Astrocyte (in vitro differentiated cells and primary cell): ENCODE measurements at regions not wholly inside any gene's neighbourhood (a gene's known extent, or its start where the extent isn't known, plus 50 kb on each side); places are given as distances from the start of the nearest gene placed in this dataset.

Experiments
- CTCF ChIP-seq: IDR thresholded peaks from 2 replicates; pipeline ENCODE4 v1.5.1; 2011; ENCODE audit warnings: low read depth, mild to moderate bottlenecking, inconsistent platforms, low read length, moderate library complexity; ENCODE audit not compliant: insufficient read depth
- EZH2 ChIP-seq: IDR thresholded peaks from 2 replicates; pipeline ENCODE4 v1.6.1; 2012; ENCODE audit warnings: mild to moderate bottlenecking, low read length, inconsistent platforms; ENCODE audit not compliant: insufficient read depth

GRCh38 chr7:13078105-13078504 is 390.7 kb downstream of the ARL4A start:
- TF ChIP-seq CTCF (no peak), EZH2 (no peak)
